GDM1 (cell line): ENCODE measurements at regions not wholly inside any gene's neighbourhood (a gene's known extent, or its start where the extent isn't known, plus 50 kb on each side); places are given as distances from the start of the nearest gene placed in this dataset.
"Not testable (repeated sequence)": the region's sequence is repeated elsewhere in the genome, so short reads cannot be mapped to it uniquely, and the experiment has no call there.

Experiments used
- DNase-seq: peaks from one replicate; lab custom pipeline; 2025; lab: John Stamatoyannopoulos, UW

GRCh38 chr13:67943116-67943515 lies 713.0 kb upstream of the PCDH9 start:
- no peak for DNase-seq

- no peak for DNase-seq
These were observed 705.5 kb upstream of the PCDH9 start for GRCh38 chr13:67935626-67936025.

GRCh38 chr13:67934617-67935330 lies 704.6 kb upstream of the PCDH9 start:
- no peak for DNase-seq

GRCh38 chr13:67932991-67933390 lies 702.9 kb upstream of the PCDH9 start:
- DNase-seq = no peak

- DNase-seq = no peak
These were observed 687.3 kb upstream of the PCDH9 start for GRCh38 chr13:67917291-67917987.

- DNase-seq = no peak
These were observed 686.5 kb upstream of the PCDH9 start for GRCh38 chr13:67916650-67917049.

GRCh38 chr13:67914535-67914934 lies 684.4 kb upstream of the PCDH9 start:
- DNase-seq = no peak

- not testable (repeated sequence) for DNase-seq
These were observed 672.8 kb upstream of the PCDH9 start for GRCh38 chr13:67902960-67903359.

GRCh38 chr13:67880916-67881315 lies 650.8 kb upstream of the PCDH9 start:
- DNase-seq = no peak

GRCh38 chr13:67878376-67878775 lies 648.2 kb upstream of the PCDH9 start:
- DNase-seq = no peak

- DNase-seq = no peak
These were observed 646.9 kb upstream of the PCDH9 start for GRCh38 chr13:67877031-67877430.

GRCh38 chr13:67867206-67867605 lies 637.1 kb upstream of the PCDH9 start:
- no peak for DNase-seq

GRCh38 chr13:67860315-67860714 lies 630.2 kb upstream of the PCDH9 start:
- DNase-seq = no peak

- no peak for DNase-seq
These were observed 629.8 kb upstream of the PCDH9 start for GRCh38 chr13:67859904-67860303.

GRCh38 chr13:67857581-67858310 lies 627.6 kb upstream of the PCDH9 start:
- DNase-seq = no peak

- DNase-seq = no peak
These were observed 626.8 kb upstream of the PCDH9 start for GRCh38 chr13:67856955-67857354.

GRCh38 chr13:67855741-67856238 lies 625.7 kb upstream of the PCDH9 start:
- DNase-seq = no peak

- no peak for DNase-seq
These were observed 624.9 kb upstream of the PCDH9 start for GRCh38 chr13:67854990-67855389.

- DNase-seq = no peak
These were observed 614.4 kb upstream of the PCDH9 start for GRCh38 chr13:67844574-67844973.

GRCh38 chr13:67841071-67841470 lies 610.9 kb upstream of the PCDH9 start:
- no peak for DNase-seq

- DNase-seq = no peak
These were observed 603.4 kb upstream of the PCDH9 start for GRCh38 chr13:67833564-67833963.

- no peak for DNase-seq
These were observed 599.5 kb upstream of the PCDH9 start for GRCh38 chr13:67829641-67830040.

GRCh38 chr13:67827992-67828391 lies 597.9 kb upstream of the PCDH9 start:
- DNase-seq = no peak
